RPMI8226 (cell line): ENCODE measurements at regions not wholly inside any gene's neighbourhood (a gene's known extent, or its start where the extent isn't known, plus 50 kb on each side); places are given as distances from the start of the nearest gene placed in this dataset.
A peak's percentile ranks its signal among the peaks of the same experiment; 100 is the strongest.

Source experiments
- DNase-seq: peaks from one replicate; pipeline ENCODE4 v3.0.0-alpha.2; 2015

DNA sequence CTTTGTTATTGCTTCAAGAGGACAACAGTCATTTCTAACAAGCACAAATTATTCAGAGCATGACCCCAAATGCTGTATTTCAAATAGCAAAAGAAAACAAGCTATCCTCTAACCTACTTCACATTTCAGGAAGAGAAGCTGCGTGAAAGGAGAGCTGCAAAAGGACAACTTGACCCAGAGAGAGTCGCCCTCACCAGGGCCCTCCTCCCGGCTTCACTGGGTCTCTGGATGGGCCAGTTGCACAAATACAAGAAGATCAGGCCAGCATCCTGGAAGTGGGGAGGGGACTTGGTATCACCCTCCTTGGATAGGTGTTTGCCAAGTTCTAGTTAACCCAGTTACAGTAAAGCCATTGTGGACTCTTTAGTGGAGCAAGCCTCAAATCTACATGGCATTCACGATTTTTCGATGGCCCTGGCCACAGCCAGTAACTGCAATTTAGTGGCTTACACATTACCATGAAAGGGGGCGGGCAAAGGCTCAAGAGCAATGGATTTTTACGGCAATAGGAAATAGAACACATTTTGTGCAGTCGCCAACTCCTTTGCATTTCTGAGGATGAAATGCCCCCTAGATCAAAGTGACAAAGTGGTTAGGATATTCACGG, 166.9 kb upstream of the DIO2 start:
- DNase-seq: no peak

DNA sequence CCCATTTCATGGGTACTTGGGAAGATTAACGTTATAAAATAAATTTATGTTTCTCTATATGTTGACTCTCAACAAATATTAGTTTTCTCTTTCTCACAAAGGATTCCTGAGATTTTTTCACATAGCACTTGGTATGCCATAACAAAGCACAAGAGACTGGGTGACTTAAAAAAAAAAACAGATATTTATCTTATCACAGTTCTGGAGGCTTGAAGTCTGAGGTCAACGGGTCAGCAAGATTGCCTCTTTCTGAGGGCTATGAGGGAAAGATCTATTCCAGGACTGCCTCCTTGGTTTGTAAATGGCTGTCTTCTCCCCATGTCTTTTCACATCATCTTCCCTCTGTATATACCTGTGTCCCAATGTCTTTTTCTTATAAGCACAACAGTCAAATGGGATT, 153.5 kb upstream of the DIO2 start:
- DNase-seq: no peak

DNA sequence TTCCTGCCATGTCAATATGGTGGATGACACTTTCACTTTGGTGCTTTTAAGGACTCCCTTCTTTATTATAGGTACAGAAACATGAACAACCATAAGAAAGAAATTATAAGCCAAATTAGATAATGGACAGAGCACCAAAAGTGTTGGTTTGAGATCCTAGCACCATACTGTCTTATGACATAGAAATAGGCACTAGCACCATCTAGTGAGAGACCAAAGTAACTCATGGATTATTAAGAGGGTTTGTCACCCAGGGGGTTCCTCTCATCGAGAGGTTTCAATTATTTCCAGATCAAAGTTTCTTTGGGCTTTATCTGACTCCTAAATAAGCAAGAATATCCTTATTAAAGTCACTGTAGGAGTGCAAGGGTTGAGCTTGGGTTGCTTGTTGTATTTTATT, 153.0 kb upstream of the DIO2 start:
- no peak for DNase-seq

DNA sequence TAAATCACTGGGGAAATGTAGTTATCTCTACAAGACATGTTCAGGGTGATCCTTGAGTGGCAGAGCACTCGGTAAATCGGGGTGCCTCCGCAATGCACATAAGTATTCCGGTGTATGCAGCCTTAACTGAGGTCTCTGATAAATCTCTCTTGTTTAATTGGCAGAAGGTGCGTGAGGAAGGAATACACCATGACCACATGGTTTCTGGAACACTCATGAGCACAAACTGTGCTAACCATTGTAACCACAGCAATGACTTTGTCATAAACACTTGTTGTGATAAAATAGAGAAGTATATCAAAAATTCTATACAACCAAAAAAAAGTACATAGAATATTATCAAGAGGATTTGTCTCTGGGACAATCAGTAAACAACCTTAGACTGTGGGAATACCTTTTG, 146.8 kb upstream of the DIO2 start:
- no peak for DNase-seq

DNA sequence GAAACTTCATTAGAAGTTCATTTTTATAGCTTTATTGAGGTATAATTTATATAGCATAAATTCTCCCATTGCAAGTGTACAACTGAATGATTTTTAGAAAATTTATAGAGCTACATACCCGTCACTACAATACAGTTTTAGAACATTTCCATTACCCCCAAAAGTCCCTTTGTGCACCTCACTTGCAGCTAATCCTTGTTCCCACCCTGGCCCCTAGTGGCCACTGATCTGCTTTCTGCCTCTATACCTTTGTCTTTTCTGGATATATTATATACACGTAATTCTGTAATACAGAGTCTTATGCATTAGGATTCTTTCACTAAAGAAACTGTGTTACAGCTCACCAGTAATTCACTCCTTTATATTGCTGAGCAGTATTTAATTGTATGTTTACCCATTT, 145.1 kb upstream of the DIO2 start:
- peak; percentile 6 for DNase-seq

DNA sequence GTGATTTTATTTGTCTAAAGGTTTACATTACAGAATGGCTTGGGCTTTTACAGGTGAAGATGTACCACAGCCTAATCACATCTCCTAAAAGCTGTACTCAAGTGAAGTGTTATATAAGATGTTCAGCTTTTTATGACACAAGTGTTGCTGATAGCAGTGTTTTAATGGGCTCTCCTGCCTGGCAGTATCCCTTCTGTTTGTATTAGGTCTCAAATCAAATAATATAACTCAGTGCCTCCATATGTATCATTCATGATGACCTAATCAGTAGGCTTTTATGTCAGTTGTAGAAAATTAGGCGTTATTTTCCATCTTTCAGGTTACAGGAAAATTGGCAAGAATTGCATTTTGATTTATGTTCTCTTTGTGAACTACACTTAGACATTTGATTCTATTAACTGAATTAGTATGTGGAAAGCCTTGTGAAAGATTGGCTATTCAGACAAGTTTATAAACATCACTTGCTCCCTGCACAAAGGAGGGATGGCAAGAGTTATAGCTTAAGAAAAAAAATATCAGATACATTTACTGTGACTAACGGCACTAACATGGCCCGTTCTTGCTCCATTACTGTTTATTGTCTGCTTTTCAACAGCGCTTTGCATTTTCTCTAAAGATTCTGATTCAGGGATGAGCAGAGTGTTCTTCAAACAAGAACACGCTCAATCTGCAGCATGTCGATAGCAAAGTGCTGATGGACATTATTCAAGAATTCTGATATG, 143.7 kb upstream of the DIO2 start:
- no peak for DNase-seq

DNA sequence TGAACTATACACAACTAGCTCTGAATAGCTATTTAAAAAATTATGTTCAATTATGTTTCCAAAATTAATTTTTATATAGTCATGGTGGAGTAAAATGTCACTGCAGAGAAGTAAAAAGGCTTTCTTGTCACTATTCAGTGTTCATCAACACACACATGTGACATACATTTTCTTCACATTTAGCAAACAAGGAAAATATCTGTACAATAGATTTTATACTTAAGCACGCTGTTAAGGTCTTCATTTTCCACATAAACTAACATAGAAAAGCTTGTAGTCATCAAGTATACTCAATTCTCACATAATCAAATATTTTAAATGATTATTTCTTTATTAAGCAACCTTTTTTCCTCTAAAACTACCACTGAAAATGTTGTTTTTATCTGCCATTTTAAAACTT, 141.2 kb upstream of the DIO2 start:
- no peak for DNase-seq

DNA sequence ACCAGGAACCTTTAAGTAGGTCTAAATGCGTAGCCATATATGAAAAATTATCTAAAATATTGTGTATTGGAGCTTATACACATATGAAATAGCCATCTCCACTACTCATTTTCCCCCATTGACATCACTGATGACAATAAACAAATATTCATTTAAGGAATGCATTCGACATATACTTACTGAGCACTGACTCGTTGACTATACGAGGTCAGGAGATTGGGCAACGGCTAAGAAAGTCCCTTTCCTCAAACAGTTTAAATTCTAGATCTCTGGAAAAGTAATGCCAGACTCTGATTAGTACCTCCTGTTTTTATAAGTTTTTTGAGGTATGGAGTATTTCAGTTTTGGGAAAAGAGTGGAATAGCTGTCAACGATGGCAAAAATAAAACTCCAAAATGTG, 139.4 kb upstream of the DIO2 start:
- DNase-seq: no peak

DNA sequence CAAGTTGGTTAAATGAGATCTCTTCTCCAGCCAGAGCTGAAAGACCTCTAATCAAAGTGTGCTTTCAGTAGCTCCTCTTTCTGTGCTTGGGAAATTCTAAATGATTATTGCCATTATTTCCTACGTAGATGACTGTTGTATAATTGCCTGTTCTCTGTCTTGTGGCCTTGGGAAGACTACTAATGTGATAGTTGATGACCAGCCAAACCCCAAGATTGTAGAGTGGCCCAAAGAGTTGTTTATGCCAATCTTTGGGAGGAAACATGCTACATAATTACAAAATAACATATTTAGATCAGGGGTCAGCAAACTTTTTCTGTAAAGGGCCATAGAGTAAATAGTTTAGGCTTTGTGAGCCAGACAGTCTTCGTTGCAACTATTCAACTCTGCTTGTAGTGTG, 135.1 kb upstream of the DIO2 start:
- DNase-seq: no peak

DNA sequence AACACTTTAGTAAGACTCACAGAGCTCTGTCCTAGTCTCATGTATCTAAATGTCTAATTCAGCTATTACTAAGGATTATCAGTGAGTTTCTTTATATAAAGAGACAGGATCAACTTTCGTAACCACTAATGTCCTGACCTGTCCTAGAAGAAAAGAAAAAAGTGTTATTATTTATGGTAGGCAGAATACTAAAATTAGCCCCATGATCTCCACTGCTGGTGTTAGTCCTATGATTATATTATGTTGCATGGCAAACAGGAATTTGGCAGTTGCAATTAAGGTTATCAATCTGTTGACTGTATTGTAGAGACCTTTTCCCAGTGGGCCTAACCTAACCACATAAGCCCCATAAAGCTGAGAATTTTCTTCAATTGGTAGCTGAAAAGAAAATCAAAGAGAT, 132.9 kb upstream of the DIO2 start:
- no peak for DNase-seq

DNA sequence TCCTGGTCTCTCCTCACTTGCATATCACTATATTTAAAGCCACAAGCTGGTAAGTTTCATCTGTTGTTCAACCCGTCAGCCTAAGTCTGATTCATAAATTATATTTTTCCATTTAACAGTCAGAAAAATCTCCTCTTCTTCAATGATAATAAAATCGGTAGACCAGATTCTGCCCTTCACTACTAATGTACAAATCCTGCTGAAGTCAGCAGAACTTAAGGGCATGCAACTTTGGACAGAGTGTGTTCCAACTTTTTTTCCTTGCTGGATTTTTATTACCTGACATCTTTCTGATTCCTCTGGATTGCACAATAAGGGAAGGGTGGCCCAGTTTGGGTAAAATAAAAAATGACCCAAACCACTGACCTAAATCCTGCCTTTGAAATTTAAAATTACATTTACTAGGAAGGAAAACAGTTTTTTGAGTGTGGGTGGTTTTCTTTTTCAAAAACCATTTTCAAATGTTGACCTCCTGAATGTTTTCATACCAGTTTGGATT, 125.4 kb upstream of the DIO2 start:
- no peak for DNase-seq

DNA sequence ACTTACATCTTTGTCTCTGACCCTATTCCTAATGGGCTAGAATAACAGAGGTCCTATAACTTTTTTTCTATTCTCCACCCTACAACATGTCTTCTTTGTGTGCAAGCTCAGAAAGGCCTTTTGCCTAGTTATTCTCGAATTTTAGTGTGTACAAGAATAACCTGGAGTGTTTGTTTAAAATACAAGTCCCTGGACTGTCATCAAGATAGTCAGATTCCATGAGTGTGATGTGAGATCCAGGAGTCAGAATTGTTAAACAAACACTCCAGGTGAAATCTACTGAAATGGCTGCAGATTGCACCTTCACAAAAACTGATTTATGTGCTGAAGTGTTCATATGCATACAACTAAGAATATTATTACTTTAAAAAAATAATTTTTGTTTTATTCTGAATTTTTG, 114.4 kb upstream of the DIO2 start:
- DNase-seq: no peak

DNA sequence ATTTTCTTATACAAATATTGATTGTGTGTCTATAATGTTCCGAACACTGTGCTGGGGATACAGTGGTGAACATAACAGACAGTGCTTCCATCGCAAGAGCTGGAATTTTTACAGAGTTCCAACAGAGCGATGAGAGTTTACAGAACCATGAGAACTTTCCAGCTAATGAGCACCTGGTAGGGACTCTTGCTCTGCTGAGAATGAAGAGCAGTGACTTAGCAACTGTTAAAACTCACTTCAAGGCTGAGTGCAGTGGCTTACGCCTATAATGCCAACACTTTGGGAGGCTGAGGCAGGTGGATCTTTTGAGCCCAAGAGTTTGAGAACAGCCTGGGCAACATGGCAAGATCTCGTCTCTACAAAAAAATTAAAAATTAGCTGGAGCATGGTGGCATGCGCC, 113.8 kb upstream of the DIO2 start:
- no peak for DNase-seq

DNA sequence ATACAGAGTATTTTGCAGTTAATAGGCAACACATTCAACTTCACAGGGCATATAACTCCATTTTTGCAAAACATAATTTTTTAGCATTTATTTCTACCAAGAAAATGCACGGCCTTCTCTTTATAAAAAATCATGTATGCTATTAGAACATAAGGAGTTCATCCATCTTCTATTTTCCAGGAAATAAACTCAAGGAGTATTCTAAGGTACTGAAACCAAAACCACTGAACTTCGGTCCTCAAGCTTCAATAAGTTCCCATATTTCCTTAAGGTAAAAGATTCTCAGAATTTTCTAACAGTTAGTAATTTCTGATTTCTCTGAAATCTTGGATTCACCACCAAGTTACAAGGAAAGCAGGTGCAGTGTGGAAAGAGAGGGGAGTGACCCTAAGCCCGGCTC, 113.3 kb upstream of the DIO2 start:
- no peak for DNase-seq

DNA sequence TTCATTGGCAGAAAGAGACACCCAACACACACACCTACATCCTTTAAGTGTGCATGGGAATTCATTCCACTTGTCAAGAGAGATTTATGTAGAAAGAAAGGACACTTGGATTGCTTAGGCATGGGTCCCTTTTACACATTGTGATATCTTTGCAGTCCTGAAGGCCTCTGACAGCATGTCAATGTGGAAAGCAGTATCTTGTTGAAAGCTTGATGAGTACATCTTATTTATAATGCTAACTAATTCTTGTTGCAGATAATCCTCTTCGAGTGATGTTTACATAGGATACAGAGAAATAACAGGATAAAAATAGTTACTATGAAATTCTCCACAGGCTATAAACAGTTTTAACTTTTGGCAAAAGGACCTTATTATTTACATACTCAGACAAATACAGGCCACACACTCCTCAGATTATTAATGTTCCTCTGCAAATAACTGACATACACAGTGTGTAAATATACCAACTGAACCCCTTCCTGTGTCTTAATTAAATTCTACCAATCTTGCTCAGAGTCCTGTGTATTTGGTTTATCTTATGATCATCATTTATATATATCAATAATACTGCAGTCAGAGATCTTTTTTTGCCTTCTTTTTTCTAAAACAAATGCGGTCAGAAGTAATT, 111.8 kb upstream of the DIO2 start:
- DNase-seq: no peak

DNA sequence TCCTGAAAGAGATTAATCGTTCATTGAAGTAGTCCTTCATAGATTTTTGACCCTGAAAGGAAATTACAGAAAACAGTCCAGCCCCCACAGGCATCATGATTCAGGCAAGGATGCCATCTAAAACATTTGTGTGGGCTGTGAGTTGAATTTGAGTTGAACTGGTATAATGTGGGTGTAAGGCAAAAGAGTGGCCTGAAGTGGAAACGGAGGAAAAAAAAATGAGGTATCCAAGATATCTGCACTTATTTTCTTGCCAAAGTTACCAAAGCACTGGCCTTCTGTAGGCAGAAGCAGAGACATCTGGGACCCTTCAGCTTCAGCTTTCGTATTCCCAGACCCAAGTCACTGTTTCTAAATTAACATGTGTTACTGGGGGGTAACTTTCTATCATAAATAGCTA, 105.1 kb upstream of the DIO2 start:
- DNase-seq: no peak

DNA sequence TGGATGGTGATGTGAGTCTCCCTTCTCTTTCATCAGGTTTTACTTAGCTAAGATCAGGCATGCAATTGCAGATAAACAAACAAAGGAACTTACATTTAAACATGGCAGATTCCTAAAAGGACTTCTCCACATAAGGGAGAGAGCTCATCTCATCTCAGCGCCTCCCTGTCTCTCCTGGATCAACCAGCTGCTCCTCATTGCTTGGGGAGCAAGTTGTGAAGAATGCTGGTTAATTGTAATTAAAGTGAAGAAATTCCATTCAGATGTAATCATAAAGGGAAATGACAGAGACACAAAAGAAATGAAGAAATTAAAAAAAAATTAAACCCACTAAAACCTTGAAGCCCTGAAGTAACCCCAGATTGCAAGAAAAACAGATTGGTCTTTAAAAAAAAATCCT, 104.4 kb upstream of the DIO2 start:
- no peak for DNase-seq

DNA sequence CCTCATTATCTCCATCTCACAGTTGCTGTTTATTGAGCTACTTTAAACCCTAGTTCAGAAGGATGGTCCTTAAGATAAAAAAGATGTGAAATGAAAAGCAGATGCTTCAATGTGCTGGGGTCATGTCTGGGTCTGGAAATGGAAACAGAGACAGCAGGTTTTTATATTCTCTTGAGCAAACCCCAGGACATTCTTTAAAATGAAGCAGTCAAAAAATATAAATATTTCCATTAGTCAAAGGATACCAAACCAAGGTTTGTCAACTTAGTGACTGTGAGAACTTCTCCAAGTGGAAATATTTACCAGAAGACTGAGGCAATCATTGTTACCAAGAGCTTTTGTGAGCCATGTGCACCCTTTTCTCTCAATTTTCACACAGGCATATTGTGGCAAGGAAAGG, 102.5 kb upstream of the DIO2 start:
- DNase-seq: no peak

DNA sequence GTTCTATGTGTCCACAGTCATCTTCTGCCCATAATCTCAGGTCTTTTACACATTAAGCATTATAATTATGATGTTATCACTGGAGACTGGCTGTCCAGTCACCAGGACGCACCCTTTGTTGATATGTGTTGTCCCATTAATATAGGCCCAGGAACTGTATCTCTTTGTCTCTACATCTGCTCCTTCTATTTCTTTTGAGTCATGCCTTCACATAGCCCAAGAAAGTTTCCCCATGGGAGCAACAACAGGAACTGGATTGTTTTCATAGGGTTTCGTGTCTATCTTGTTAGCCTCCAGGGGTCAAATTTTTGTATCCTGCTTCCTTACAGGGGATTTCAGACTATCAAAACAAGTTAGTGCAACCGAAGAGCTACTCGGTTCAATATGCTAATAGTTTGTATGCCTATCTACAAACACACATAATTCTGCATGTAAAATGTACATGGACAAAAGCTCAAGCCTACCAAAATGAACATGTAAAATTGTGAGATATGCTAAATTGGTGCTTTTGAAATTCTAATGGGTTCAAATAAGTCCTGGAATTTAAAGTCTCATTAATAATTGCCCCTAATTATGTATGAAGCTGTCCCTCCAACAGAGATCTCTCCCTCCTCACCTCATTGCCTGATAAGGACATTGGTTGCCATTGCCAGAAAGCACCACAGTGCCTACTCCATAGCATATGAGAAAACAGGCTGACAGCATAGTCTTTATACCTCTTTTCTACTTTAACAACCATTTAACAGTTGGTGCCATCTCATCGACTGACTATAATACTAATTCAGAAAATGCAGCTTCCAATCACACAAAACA, 99.8 kb upstream of the DIO2 start:
- DNase-seq: no peak

DNA sequence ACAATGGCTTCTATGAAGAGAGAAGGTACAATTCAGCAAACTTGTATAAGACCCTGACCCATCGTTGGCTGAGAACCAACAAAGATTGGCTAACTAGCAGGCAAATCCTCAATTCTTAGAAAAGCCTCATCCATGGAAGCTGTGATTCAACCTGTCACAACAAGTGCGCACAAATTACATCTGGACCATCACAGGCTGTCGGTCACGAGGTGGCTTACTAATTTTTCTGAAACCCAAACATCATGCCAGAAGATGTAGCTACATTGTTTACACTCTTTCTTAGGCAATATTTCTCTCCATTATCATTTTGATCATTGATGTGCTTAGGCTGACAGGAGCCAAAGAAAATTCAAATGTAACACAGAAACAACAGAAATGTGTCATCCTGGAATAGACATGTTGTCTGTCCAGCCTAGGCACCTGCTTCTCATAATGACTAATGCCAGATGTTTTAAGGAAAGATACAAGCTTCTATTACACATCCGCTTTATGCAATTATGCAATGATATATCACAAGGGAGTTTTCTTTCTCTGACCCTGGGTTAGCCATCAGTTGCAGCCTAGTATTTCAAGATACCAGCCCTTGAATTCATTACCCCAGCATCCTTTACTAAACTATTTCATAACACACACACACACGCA, 92.9 kb upstream of the DIO2 start:
- no peak for DNase-seq

DNA sequence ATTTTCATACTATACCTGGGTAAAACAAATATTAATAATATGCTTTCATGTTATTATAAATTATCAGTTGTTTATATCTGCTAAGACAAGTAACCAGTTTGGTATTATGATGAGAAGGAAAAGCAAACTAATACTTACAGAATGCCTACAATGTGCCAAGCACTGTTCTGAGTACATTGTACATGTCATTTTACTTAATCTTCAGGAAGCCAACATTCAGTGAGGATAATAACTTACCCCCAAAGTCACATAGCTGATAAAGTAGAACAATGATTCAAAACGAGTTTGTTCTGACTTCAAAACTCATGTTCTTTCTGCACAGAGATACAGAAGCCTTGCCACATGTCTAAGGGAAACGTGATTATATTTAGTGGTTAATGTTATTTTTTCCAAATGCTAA, 89.0 kb upstream of the DIO2 start:
- DNase-seq: no peak

DNA sequence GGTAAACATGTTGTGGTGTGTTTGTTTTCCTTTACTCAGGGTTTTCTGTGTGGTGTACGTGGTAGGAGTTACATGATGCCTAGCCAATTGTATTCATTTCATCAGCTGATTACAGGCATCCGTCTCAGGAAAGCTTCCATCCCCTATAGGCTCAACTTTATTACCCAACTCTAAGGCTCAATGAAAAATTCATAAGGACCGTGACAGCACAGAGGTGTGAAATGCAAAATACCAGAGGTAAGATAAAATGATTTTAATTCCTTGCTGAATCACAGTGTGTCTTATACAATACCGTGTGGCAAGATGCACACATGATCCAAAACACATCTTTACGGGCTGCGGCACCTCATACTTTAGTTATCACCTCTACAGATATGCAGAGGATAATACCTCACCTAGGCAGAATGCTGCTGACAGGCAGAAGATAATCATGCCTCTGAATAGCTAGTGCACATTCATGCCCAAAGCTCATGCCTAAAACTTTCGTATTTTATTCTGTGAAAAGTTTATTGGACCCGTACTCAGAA, 87.2 kb upstream of the DIO2 start:
- DNase-seq: no peak

DNA sequence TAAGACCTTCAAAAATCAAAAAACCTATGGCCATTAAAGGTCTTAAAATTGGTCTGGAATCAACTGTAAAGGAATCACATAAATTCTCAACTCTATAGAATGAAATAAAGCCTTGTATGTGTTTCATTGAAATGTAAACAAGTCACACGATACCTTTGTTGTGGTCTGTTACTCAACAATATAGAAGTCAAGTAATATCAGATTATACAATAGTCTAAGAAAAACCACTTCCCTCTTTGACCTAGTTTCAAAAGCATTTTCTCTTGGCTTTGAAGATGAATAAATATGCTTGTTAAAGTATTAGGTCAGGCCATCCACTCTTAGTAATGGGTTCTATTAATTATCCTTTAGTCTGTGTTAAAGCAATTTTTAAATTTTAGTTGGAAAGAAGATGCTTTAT, 79.8 kb upstream of the DIO2 start:
- no peak for DNase-seq
